Amniotic stem cell (primary cell): ENCODE measurements at regions not wholly inside any gene's neighbourhood (a gene's known extent, or its start where the extent isn't known, plus 50 kb on each side); places are given as distances from the start of the nearest gene placed in this dataset.
"Not testable (repeated sequence)": the region's sequence is repeated elsewhere in the genome, so short reads cannot be mapped to it uniquely, and the experiment has no call there.

Experiments used
- DNase-seq: peaks from one replicate; lab custom pipeline; 2025; lab: John Stamatoyannopoulos, UW

- no peak for DNase-seq
Measured at GRCh38 chr12:46519407-46519806, 146.8 kb upstream of the SLC38A2 start.

DNA sequence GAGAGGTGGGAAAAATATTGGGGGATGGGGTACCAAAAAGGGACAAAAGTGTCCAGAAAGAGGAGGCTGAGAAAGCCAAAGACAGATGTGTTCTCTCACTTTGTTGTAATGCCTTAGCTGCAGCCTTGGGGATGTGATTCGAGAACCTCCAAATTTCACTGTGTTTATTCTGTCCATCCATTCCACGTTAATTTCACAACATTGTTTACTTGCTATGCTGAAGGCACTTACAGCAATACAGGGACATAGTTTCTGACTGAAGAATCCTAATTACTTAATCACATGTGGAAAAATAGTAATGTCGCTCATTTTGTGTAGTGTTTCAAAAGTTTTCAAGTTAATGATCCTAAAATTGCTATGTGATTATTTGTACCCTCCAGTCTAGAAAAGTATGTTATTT lies 146.2 kb upstream of the SLC38A2 start:
- no peak for DNase-seq

- DNase-seq, result no peak
Measured at GRCh38 chr12:46518169-46518568, 145.6 kb upstream of the SLC38A2 start.

DNA sequence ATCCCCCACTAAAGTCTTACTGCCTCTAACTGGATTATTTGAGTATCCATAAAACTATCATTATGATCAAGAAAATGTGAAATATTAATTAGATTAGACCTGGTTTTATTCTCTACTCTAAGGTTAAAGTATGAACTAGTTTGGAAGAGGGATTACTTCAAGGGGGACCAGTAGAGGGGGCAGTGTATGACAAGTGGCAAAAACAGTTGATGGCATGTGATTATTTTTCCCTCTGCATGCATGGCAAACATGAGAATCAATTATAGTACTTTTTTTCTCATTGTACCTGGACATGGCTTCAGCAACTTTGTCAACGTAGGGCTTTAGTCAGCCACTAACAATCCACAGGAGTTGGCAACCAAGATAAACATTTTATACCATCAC lies 145.0 kb upstream of the SLC38A2 start:
- DNase-seq, result no peak

- no peak for DNase-seq
Measured at GRCh38 chr12:46516933-46517578, 144.5 kb upstream of the SLC38A2 start.

- no peak for DNase-seq
Measured at GRCh38 chr12:46516238-46516932, 143.8 kb upstream of the SLC38A2 start.

- no peak for DNase-seq
Measured at GRCh38 chr12:46515829-46516228, 143.3 kb upstream of the SLC38A2 start.

GRCh38 chr12:46514886-46515285 lies 142.3 kb upstream of the SLC38A2 start:
- no peak for DNase-seq

DNA sequence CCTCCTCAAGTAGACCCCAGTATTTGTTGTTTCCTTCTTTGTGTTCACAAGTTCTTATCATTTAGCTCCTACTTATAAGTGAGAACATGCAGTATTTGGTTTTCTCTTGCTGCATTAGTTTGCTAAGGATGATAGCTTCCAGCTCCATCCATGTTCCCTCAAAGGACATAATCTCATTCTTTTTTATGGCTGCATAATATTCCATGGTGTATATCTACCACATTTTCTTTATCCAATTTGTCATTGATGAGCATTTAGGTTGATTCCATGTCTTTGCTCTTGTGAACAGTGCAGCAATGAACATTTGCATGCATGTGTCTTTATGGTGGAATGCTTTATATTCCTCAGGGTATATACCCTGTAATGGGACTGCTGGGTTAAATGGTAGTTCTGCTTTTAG lies 137.7 kb upstream of the SLC38A2 start:
- not testable (repeated sequence) for DNase-seq

GRCh38 chr12:46509135-46509534 lies 136.6 kb upstream of the SLC38A2 start:
- no peak for DNase-seq

DNA sequence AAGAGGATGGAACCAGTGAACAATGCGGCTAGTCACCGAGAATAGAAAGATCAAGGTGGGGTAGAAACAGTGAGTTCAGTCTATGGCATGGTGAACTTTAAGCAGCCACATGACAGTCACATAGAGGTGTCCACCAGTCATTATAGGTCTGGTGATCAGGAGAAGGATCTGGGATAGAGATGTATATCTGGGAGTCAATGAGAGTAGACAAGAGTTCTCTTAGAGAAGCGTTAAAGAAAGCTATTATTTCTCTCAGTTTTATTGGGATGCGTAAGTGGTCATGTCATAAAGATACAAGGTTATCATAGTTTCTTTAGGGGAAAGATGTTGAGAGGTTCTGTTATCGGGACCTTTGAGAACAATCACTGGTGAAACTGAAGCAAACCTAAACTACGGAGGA lies 136.1 kb upstream of the SLC38A2 start:
- no peak for DNase-seq

DNA sequence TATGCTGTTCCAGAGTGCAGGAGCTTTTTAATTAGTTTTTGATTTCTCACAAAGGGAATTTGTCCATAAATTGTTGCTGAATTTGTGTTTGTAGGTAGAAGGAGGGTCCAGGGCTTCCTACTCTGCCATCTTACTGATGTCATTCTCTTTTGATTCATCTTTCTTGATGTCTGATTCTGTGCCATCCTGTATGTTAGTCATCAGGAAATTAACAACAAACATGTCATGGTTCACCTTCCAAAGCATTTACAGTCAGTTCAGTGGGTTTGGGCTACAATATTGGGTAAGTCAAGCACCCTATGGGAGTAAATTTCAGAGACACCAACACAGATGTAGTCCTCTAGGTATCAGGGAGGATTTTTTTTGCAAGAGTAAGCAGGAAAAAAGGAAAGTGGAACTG lies 135.2 kb upstream of the SLC38A2 start:
- no peak for DNase-seq

GRCh38 chr12:46506961-46507360 lies 134.4 kb upstream of the SLC38A2 start:
- DNase-seq, result no peak

GRCh38 chr12:46506198-46506597 lies 133.6 kb upstream of the SLC38A2 start:
- DNase-seq, result no peak

DNA sequence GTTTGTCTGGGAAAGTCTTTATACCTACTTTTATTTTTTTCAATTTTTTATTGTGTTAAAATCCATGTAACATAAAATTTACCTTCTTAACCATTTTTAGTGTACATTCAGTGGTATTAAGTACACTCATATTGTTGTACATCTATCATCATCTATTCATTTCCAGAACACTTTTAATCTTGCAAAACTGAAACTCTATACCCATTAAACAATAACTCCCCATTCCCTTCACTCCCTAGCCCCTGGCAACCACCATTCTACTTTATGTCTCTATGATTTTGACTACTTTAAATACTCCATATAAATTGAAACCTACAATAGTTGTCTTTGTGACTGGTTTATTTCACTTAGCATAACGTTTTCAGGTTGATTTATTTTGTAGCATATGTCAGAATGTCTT lies 131.9 kb upstream of the SLC38A2 start:
- DNase-seq, result no peak

GRCh38 chr12:46503637-46504175 lies 131.1 kb upstream of the SLC38A2 start:
- no peak for DNase-seq

- no peak for DNase-seq
Measured at GRCh38 chr12:46500673-46501072, 128.1 kb upstream of the SLC38A2 start.

- no peak for DNase-seq
Measured at GRCh38 chr12:46499901-46500300, 127.3 kb upstream of the SLC38A2 start.

DNA sequence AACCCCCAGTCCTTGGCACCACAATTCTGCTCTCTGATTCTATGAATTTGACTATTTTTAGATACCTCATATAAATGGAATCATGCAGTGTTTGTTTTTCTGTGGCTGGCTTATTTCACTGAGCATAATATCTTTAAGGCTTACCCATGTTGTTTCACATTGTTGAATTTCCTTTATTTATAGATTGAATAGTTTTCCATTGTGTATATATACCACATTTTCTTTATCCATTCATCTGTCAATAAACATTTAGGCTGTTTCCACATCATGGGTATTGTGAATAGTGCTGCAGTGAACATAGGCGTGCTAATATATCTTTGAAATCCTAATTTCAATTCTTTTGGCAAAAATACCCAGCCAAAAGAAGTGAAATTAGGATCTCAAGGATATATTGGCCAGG lies 126.7 kb upstream of the SLC38A2 start:
- no peak for DNase-seq

- no peak for DNase-seq
Measured at GRCh38 chr12:46497739-46498138, 125.2 kb upstream of the SLC38A2 start.

DNA sequence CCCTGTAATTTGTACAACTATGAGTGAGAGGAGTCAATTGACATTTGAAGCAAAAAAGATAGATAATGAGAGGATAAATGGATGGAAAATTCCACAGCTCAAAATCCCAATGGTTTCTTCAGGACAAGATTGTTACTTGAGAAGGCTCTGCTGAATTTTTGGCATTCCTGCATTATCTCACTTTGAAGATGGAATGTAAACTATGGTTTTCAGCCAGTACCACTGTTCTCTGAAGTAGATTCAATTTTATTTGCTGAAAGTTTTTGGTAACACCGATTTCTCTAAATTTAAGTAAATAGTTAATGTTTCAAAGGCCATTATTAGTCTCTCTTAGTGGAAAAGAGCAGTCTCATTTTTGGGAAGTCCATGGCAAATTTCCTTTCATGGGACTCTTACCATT lies 121.9 kb upstream of the SLC38A2 start:
- DNase-seq, result no peak

GRCh38 chr12:46493834-46494181 lies 121.2 kb upstream of the SLC38A2 start:
- no peak for DNase-seq

- DNase-seq, result no peak
Measured at GRCh38 chr12:46493150-46493833, 120.7 kb upstream of the SLC38A2 start.
